K562 (cell line): ENCODE measurements at regions not wholly inside any gene's neighbourhood (a gene's known extent, or its start where the extent isn't known, plus 50 kb on each side); places are given as distances from the start of the nearest gene placed in this dataset.

Source experiments
- ATAC-seq: fragments of 200-7000 bp; cut with Tn5 transposase; 3 replicates; pipeline ENCODE4 v1.9.1; 2020; ENCODE audit warnings: moderate library complexity
- BruUV-seq: library from RNA; stranded (reverse); fragments of 400-500 nt; replicated peaks from 2 replicates; lab custom pipeline; 2021; lab: Mats Ljungman, UMichigan
- CTCF ChIA-PET: fragments of 300-600 bp; formaldehyde crosslinking; extraction: SDS; loops from one replicate; lab custom pipeline; 2021; ENCODE audit warnings: low intra/inter-chr PET ratio; lab: Yijun Ruan, JAX
- POLR2A ChIA-PET: fragments of 300-600, 350-650 bp; sonication (Branson Sonifier 250); formaldehyde crosslinking; extraction: SDS; loops from one replicate; lab custom pipeline; 2021; ENCODE audit warnings: antibody characterized with exemption, inconsistent platforms; lab: Yijun Ruan, JAX
- DNase-seq, 4 experiments: peaks; one replicate each; pipeline versions ENCODE4 v3.0.0 to v3.0.0-alpha.2; 2011 to 2018; ENCODE audit warnings: low spot score in 3 of 4, mixed read lengths in 3 of 4; ENCODE audit errors: extremely low read depth in 1 of 4
- FAIRE-seq: peaks from 2 replicates; lab custom pipeline; 2011; peaks lifted over from hg19 to GRCh38; lab: Jason Lieb, UNC
- H2AFZ ChIP-seq: 2 replicates; pipeline ENCODE4 v1.6.0; 2011; ENCODE audit warnings: low read depth, low read length, control low read depth, inconsistent platforms
- H3K27ac ChIP-seq: fragments of 200-600 bp; 3 replicates; pipeline ENCODE4 v1.8.0; 2011; ENCODE audit warnings: low read depth, mild to moderate bottlenecking, control low read depth, inconsistent platforms, low read length, moderate library complexity, mixed read lengths; ENCODE audit errors: extremely low read depth
- H3K27me3 ChIP-seq, 2 experiments: fragments of 300-600 bp in 1 of 2; 2 replicates in 1 of 2; 3 replicates in 1 of 2; pipeline versions ENCODE4 v1.6.0 to v1.8.0; 2011; ENCODE audit warnings: inconsistent platforms in 2 of 2, low read length in 2 of 2, mild to moderate bottlenecking in 1 of 2, mixed read lengths in 1 of 2, moderate library complexity in 1 of 2; ENCODE audit not compliant: control insufficient read depth in 2 of 2, insufficient read depth in 2 of 2
- H3K36me3 ChIP-seq: fragments of 300-600 bp; 3 replicates; pipeline ENCODE4 v1.8.0; 2011; ENCODE audit warnings: mild to moderate bottlenecking, low read length, inconsistent platforms; ENCODE audit not compliant: control insufficient read depth, insufficient read depth
- H3K4me1 ChIP-seq, 2 experiments: fragments of 200-600 bp in 1 of 2; replicated peaks in 1 of 2; 2 replicates in 1 of 2; 3 replicates in 1 of 2; pipeline versions ENCODE4 v1.5.1 to v1.8.0; 2011; ENCODE audit warnings: inconsistent platforms in 2 of 2, low read length in 2 of 2, mild to moderate bottlenecking in 1 of 2, mixed read lengths in 1 of 2, moderate library complexity in 1 of 2; ENCODE audit not compliant: control insufficient read depth in 2 of 2, insufficient read depth in 2 of 2
- H3K4me2 ChIP-seq: 2 replicates; pipeline ENCODE4 v1.6.1; 2011; ENCODE audit warnings: low read length, control low read depth, inconsistent platforms, mixed read lengths; ENCODE audit not compliant: insufficient read depth
- H3K4me3 ChIP-seq: fragments of 200-600 bp; sonication (generic), shearing (Covaris generic); 2 replicates; pipeline ENCODE4 v1.5.1; 2016; ENCODE audit warnings: control low read depth, inconsistent platforms
- H3K79me2 ChIP-seq: fragments of 200-600 bp; 3 replicates; pipeline ENCODE4 v1.8.0; 2011; ENCODE audit warnings: low read length, inconsistent platforms; ENCODE audit not compliant: control insufficient read depth, insufficient read depth
- H3K9ac ChIP-seq, 2 experiments: 2 replicates each; pipeline versions ENCODE4 v1.6.0 to v1.6.1; 2011; ENCODE audit warnings: low read depth in 2 of 2, low read length in 2 of 2, control low read depth in 1 of 2, inconsistent platforms in 1 of 2, mild to moderate bottlenecking in 1 of 2, mixed read lengths in 1 of 2; ENCODE audit not compliant: insufficient read depth in 1 of 2
- H3K9me1 ChIP-seq: one replicate; pipeline ENCODE4 v1.6.0; 2011; ENCODE audit warnings: inconsistent platforms, mild to moderate bottlenecking, low read length, moderate library complexity; ENCODE audit not compliant: control insufficient read depth, insufficient read depth
- H3K9me3 ChIP-seq: replicated peaks from 2 replicates; pipeline ENCODE4 v1.5.1; 2011; ENCODE audit warnings: low read depth, low read length, inconsistent platforms; ENCODE audit not compliant: control insufficient read depth, insufficient read depth
- H4K20me1 ChIP-seq: replicated peaks from 2 replicates; pipeline ENCODE4 v1.6.1; 2011; ENCODE audit warnings: low read length, inconsistent platforms, mixed read lengths; ENCODE audit not compliant: control insufficient read depth, insufficient read depth
- BCOR ChIP-seq: fragments of 450-650 bp; IDR thresholded peaks from 2 replicates; pipeline ENCODE4 v1.6.1; 2016
- ETS2 ChIP-seq: IDR thresholded peaks from 2 replicates; pipeline ENCODE4 v1.6.1; 2016; ENCODE audit warnings: borderline replicate concordance, missing genetic modification characterization, mild to moderate bottlenecking, moderate library complexity, missing compliant biosample characterization; ENCODE audit not compliant: poor library complexity, severe bottlenecking
- GABPA ChIP-seq: fragments of 200-800 bp; sonication (Bioruptor generic); conservative IDR thresholded peaks from 2 replicates; pipeline ENCODE4 v1.6.1; 2016; ENCODE audit warnings: low read depth, missing genetic modification characterization, missing compliant biosample characterization
- MED1 ChIP-seq: sonication (generic); formaldehyde crosslinking; IDR thresholded peaks from 2 replicates; pipeline ENCODE4 v1.8.1; 2023; ENCODE audit warnings: missing genetic modification reagents, borderline replicate concordance
- MEIS2 ChIP-seq: fragments of 450-650 bp; IDR thresholded peaks from 2 replicates; pipeline ENCODE4 v1.6.1; 2014; ENCODE audit warnings: mild to moderate bottlenecking; ENCODE audit not compliant: partially characterized antibody
- MIER1 ChIP-seq: fragments of 450-650 bp; IDR thresholded peaks from 2 replicates; pipeline ENCODE4 v1.6.1; 2016; ENCODE audit warnings: antibody characterized with exemption, mild to moderate bottlenecking, low read depth
- PRMT5 ChIP-seq: sonication (generic); formaldehyde crosslinking; IDR thresholded peaks from 2 replicates; pipeline ENCODE4 v1.5.0; 2020; ENCODE audit warnings: missing genetic modification reagents
- SMAD1 ChIP-seq: fragments of 150-350 bp; IDR thresholded peaks from 2 replicates; pipeline ENCODE4 v1.6.1; 2014; ENCODE audit warnings: low read length, low read depth; ENCODE audit not compliant: partially characterized antibody
- SMARCE1 ChIP-seq: fragments of 450-650 bp; IDR thresholded peaks from 2 replicates; pipeline ENCODE4 v1.7.1; 2016; ENCODE audit warnings: mild to moderate bottlenecking
- SRSF7 ChIP-seq: fragments of 200-400 bp; formaldehyde crosslinking; optimal IDR thresholded peaks from 2 replicates; pipeline ENCODE3; 2017; ENCODE audit warnings: mild to moderate bottlenecking, low read depth, low read length
- ZEB2 ChIP-seq: fragments of 450-650 bp; IDR thresholded peaks from 2 replicates; pipeline ENCODE4 v1.6.1; 2016
- ZNF174 ChIP-seq: fragments of 250-450 bp; sonication (Bioruptor Pico); IDR thresholded peaks from 2 replicates; pipeline ENCODE4 v1.4.0; 2020; ENCODE audit warnings: mild to moderate bottlenecking
- ZNF316 ChIP-seq: fragments of 450-650 bp; IDR thresholded peaks from 2 replicates; pipeline ENCODE4 v1.6.1; 2016
- ZNF584 ChIP-seq: fragments of 200-800 bp; sonication (Bioruptor generic); IDR thresholded peaks from 2 replicates; pipeline ENCODE4 v1.6.1; 2016; ENCODE audit warnings: low read depth, mild to moderate bottlenecking, missing genetic modification characterization, missing compliant biosample characterization
- ZNF75A ChIP-seq: fragments of 450-650 bp; formaldehyde crosslinking; IDR thresholded peaks from 2 replicates; pipeline ENCODE4 v1.4.0; 2020; ENCODE audit warnings: mild to moderate bottlenecking
- WGBS: fragments of 100-300 bp; shearing (Covaris generic); methylation state at CpG from one replicate; pipeline ENCODE4 v1.1.6; 2016; ENCODE audit warnings: low coverage, mixed read lengths; ENCODE audit not compliant: insufficient coverage; ENCODE audit errors: missing lambda C conversion rate; 5-methylcytosine and 5-hydroxymethylcytosine counted together
- in situ Hi-C: fragments of 300-500 bp; cut with MboI; formaldehyde crosslinking; loops from 4 replicates; pipeline ENCODE4 v1.15.0; 2018; ENCODE audit warnings: inconsistent platforms, mixed read lengths
- intact Hi-C: fragments of 100-400 bp; cut with micrococcal nuclease; formaldehyde crosslinking; loops from 2 replicates; pipeline ENCODE4 v1.14.2; 2022
- TF ChIP-seq, protein P1 (sequence below): fragments of 450-650 bp; IDR thresholded peaks from 2 replicates; pipeline ENCODE4 v1.6.1; 2016
- TF ChIP-seq, protein P2 (sequence below): fragments of 250-450 bp; sonication (Bioruptor Pico); IDR thresholded peaks from 2 replicates; pipeline ENCODE4 v1.4.0; 2020; ENCODE audit warnings: mild to moderate bottlenecking, moderate library complexity
- TF ChIP-seq, protein P3 (sequence below), 2 experiments: IDR thresholded peaks in 1 of 2; conservative IDR thresholded peaks in 1 of 2; 2 replicates each; pipeline ENCODE4 v1.6.1; 2016; ENCODE audit warnings: low read depth in 2 of 2, mild to moderate bottlenecking in 1 of 2, missing compliant biosample characterization in 1 of 2, missing genetic modification characterization in 1 of 2, moderate library complexity in 1 of 2
- TF ChIP-seq, protein P4 (sequence below): fragments of 450-650 bp; formaldehyde crosslinking; IDR thresholded peaks from 2 replicates; pipeline ENCODE4 v1.4.0; 2022; ENCODE audit warnings: mild to moderate bottlenecking, moderate library complexity

DNA sequence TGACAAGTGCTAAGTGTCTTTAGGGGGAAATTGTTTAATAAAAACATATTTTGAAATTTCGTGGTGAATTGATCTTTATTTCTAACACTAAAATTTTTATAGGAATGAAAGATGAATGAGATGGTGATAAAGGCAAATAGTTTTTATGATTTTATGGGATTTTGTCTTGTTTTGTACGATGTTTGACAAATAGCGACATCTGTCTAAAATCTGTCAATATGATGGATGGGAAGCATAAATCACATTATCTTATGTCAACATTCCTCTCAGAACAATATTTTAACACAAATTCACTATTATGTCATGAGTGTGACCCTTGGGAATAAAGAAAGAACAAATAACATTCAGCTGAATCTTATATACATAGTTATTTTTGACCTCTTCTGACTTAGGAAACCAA lies 852.0 kb upstream of the CDH6 start:
- Histone ChIP-seq H3K4me3 (no peak overlapping the region), H3K79me2 (no peaks in the 10 kb centered on the region), H3K4me2 (no peak overlapping the region), H3K27ac (no peak overlapping the region)
- POLR2A ChIA-PET, result no interaction called here
- ATAC-seq (no peak), DNase-seq (no peak)
- TF ChIP-seq MED1 (CRISPR knock-in tag), result no peak
- TF ChIP-seq MIER1, result no peak
- TF ChIP-seq ZNF584 (CRISPR knock-in tag), result no peak
- no peak for TF ChIP-seq SRSF7
- TF ChIP-seq PRMT5 (CRISPR knock-in tag), result no peak
- TF ChIP-seq, protein P1, sequence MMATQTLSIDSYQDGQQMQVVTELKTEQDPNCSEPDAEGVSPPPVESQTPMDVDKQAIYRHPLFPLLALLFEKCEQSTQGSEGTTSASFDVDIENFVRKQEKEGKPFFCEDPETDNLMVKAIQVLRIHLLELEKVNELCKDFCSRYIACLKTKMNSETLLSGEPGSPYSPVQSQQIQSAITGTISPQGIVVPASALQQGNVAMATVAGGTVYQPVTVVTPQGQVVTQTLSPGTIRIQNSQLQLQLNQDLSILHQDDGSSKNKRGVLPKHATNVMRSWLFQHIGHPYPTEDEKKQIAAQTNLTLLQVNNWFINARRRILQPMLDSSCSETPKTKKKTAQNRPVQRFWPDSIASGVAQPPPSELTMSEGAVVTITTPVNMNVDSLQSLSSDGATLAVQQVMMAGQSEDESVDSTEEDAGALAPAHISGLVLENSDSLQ, result 0 out of 2 replicates have a peak, but pooled peaks have one; percentile 10
- peak; percentile 74 for TF ChIP-seq MEIS2
- TF ChIP-seq SMAD1, result no peak
- TF ChIP-seq BCOR, result no peak
- TF ChIP-seq, protein P2, sequence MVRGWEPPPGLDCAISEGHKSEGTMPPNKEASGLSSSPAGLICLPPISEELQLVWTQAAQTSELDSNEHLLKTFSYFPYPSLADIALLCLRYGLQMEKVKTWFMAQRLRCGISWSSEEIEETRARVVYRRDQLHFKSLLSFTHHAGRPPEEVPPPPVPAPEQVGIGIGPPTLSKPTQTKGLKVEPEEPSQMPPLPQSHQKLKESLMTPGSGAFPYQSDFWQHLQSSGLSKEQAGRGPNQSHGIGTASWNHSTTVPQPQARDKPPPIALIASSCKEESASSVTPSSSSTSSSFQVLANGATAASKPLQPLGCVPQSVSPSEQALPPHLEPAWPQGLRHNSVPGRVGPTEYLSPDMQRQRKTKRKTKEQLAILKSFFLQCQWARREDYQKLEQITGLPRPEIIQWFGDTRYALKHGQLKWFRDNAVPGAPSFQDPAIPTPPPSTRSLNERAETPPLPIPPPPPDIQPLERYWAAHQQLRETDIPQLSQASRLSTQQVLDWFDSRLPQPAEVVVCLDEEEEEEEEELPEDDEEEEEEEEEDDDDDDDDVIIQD (CRISPR knock-in tag), result no peak
- TF ChIP-seq, protein P3, sequence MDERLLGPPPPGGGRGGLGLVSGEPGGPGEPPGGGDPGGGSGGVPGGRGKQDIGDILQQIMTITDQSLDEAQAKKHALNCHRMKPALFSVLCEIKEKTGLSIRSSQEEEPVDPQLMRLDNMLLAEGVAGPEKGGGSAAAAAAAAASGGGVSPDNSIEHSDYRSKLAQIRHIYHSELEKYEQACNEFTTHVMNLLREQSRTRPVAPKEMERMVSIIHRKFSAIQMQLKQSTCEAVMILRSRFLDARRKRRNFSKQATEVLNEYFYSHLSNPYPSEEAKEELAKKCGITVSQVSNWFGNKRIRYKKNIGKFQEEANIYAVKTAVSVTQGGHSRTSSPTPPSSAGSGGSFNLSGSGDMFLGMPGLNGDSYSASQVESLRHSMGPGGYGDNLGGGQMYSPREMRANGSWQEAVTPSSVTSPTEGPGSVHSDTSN (CRISPR knock-in tag; IDR thresholded peaks at IDR 0.05; ENCODE audit: low read depth), result no peak
- TF ChIP-seq, protein P3 (tag; conservative IDR thresholded peaks at IDR 0.05; ENCODE audit: low read depth), result peak; percentile 47; the same call in 1 of the 2 replicates
- no peak for TF ChIP-seq SMARCE1
- TF ChIP-seq, protein P4, sequence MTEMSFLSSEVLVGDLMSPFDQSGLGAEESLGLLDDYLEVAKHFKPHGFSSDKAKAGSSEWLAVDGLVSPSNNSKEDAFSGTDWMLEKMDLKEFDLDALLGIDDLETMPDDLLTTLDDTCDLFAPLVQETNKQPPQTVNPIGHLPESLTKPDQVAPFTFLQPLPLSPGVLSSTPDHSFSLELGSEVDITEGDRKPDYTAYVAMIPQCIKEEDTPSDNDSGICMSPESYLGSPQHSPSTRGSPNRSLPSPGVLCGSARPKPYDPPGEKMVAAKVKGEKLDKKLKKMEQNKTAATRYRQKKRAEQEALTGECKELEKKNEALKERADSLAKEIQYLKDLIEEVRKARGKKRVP (CRISPR knock-in tag), result no peak
- no peak for TF ChIP-seq ZNF75A (CRISPR knock-in tag)
- no peak for TF ChIP-seq ZEB2
- TF ChIP-seq GABPA (tag), result no peak
- TF ChIP-seq ETS2 (tag), result no peak
- TF ChIP-seq ZNF316, result no peak
- TF ChIP-seq ZNF174 (CRISPR knock-in tag), result no peak
- TF ChIP-seq, all 486 proteins: peak for 3
- Histone ChIP-seq H3K9ac (no peak overlapping the region), H3K9me3 (no peaks in the 10 kb centered on the region), H3K27me3 (no peaks in the 10 kb centered on the region), H4K20me1 (no peaks in the 10 kb centered on the region), H3K36me3 (no peaks in the 10 kb centered on the region), H3K9me1 (no peaks in the 10 kb centered on the region), H3K4me1 (no peaks in the 10 kb centered on the region), H2AFZ (no peak overlapping the region)
- BruUV-seq, result no TSS peak
- FAIRE-seq, result no peak
- WGBS, result 3% methylated on average over 3 of the region's 3 CpGs
- in situ Hi-C loops, result no loop called here
- CTCF ChIA-PET, result no interaction called here
- intact Hi-C loops, result no loop called here
